NT2/D1 (cell line): ENCODE measurements at regions not wholly inside any gene's neighbourhood (a gene's known extent, or its start where the extent isn't known, plus 50 kb on each side); places are given as distances from the start of the nearest gene placed in this dataset.

ENCODE experiments used
- SUZ12 ChIP-seq: IDR thresholded peaks from 2 replicates; pipeline ENCODE4 v1.6.1; 2011; ENCODE audit not compliant: insufficient read length, insufficient read depth; ENCODE audit errors: extremely low read depth
- YY1 ChIP-seq: IDR thresholded peaks from 2 replicates; pipeline ENCODE4 v1.6.1; 2011; ENCODE audit not compliant: insufficient read length, insufficient read depth
- ZNF274 ChIP-seq: IDR thresholded peaks from 2 replicates; pipeline ENCODE4 v1.6.1; 2011; ENCODE audit warnings: mild to moderate bottlenecking, low read depth, low read length

DNA sequence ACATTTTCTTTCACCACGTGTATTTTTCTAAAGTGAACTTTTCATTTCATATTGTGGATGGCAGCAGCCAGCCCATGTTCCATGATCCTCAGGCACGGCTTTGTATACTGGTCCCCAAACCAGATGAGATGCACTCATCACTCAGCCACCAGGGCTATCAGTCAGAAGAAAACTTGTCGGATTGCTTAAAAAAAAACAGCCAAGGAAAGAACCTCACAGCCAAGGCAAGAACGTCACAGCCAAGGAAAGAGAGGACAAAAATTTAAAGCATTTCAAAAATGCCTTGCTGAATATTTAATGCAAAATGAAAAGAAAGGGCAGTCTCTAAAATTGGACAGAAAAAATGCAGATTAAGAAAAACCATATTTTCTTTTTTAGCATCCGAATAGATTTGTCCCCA lies 333.3 kb downstream of the PDGFC start:
- TF ChIP-seq ZNF274 (no peak), YY1 (no peak), SUZ12 (no peak)
